ENCODE measurements at regions not wholly inside any gene's neighbourhood (a gene's known extent, or its start where the extent isn't known, plus 50 kb on each side); places are given as distances from the start of the nearest gene placed in this dataset.

- Histone ChIP-seq H3K4me3 (ENCODE audit: low read depth in 1 of 5, low read length in 5 of 5) (no peak overlapping the region), H3K27me3 (ENCODE audit: control insufficient read depth in 5 of 5, insufficient read depth in 4 of 5, low read length in 5 of 5) (peaks cover 0 to 12% (median 3%) of the 10 kb centered on the region in 5 donors), H3K27ac (ENCODE audit: low read depth, low read length) (no peak overlapping the region), H3K4me1 (ENCODE audit: control insufficient read depth in 5 of 5, insufficient read depth in 5 of 5, low read length in 5 of 5) (no peaks in the 10 kb centered on the region), H3K36me3 (ENCODE audit: control insufficient read depth in 5 of 5, insufficient read depth in 5 of 5, low read length in 5 of 5) (no peaks in the 10 kb centered on the region), H3K9ac (ENCODE audit: low read length in 5 of 5) (no peak overlapping the region), H3K9me3 (ENCODE audit: control insufficient read depth in 5 of 5, low read length in 5 of 5) (peaks cover 0 to 6% (median 3%) of the 10 kb centered on the region in 5 donors)
Measured at GRCh38 chr14:98835051-98835824, 436.8 kb downstream of the BCL11B start.

- H3K4me3 ChIP-seq (ENCODE audit: low read depth in 1 of 5, low read length in 5 of 5): no peak overlapping the region
- peaks cover 2 to 12% (median 4%) of the 10 kb centered on the region in 5 donors for H3K27me3 ChIP-seq (ENCODE audit: control insufficient read depth in 5 of 5, insufficient read depth in 4 of 5, low read length in 5 of 5)
- H3K9ac ChIP-seq (ENCODE audit: low read length in 5 of 5): no peak overlapping the region
- H3K27ac ChIP-seq (ENCODE audit: low read depth, low read length): no peak overlapping the region
- H3K9me3 ChIP-seq (ENCODE audit: control insufficient read depth in 5 of 5, low read length in 5 of 5): peaks cover 0 to 6% (median 3%) of the 10 kb centered on the region in 5 donors
- no peaks in the 10 kb centered on the region for H3K4me1 ChIP-seq (ENCODE audit: control insufficient read depth in 5 of 5, insufficient read depth in 5 of 5, low read length in 5 of 5)
- H3K36me3 ChIP-seq (ENCODE audit: control insufficient read depth in 5 of 5, insufficient read depth in 5 of 5, low read length in 5 of 5): no peaks in the 10 kb centered on the region
Measured at GRCh38 chr14:98835825-98836100, 436.2 kb downstream of the BCL11B start.

- H3K27ac ChIP-seq (ENCODE audit: low read depth, low read length): no peak overlapping the region
- H3K9me3 ChIP-seq (ENCODE audit: control insufficient read depth in 5 of 5, low read length in 5 of 5): peaks cover 0 to 5% (median 3%) of the 10 kb centered on the region in 5 donors
- no peaks in the 10 kb centered on the region for H3K36me3 ChIP-seq (ENCODE audit: control insufficient read depth in 5 of 5, insufficient read depth in 5 of 5, low read length in 5 of 5)
- H3K4me3 ChIP-seq (ENCODE audit: low read depth in 1 of 5, low read length in 5 of 5): no peak overlapping the region
- no peak overlapping the region for H3K9ac ChIP-seq (ENCODE audit: low read length in 5 of 5)
- H3K27me3 ChIP-seq (ENCODE audit: control insufficient read depth in 5 of 5, insufficient read depth in 4 of 5, low read length in 5 of 5): peaks cover 3 to 19% (median 7%) of the 10 kb centered on the region in 5 donors
- H3K4me1 ChIP-seq (ENCODE audit: control insufficient read depth in 5 of 5, insufficient read depth in 5 of 5, low read length in 5 of 5): no peaks in the 10 kb centered on the region
Measured at GRCh38 chr14:98840091-98840490, 431.9 kb downstream of the BCL11B start.

- Histone ChIP-seq H3K27ac (ENCODE audit: low read depth, low read length) (no peak overlapping the region), H3K4me3 (ENCODE audit: low read depth in 1 of 5, low read length in 5 of 5) (no peak overlapping the region), H3K9ac (ENCODE audit: low read length in 5 of 5) (no peak overlapping the region), H3K4me1 (ENCODE audit: control insufficient read depth in 5 of 5, insufficient read depth in 5 of 5, low read length in 5 of 5) (no peaks in the 10 kb centered on the region), H3K27me3 (ENCODE audit: control insufficient read depth in 5 of 5, insufficient read depth in 4 of 5, low read length in 5 of 5) (peaks cover 3 to 19% (median 7%) of the 10 kb centered on the region in 5 donors), H3K36me3 (ENCODE audit: control insufficient read depth in 5 of 5, insufficient read depth in 5 of 5, low read length in 5 of 5) (no peaks in the 10 kb centered on the region), H3K9me3 (ENCODE audit: control insufficient read depth in 5 of 5, low read length in 5 of 5) (peaks cover 0 to 4% (median 2%) of the 10 kb centered on the region in 5 donors)
Measured at GRCh38 chr14:98840511-98840910, 431.5 kb downstream of the BCL11B start.

GRCh38 chr14:98844456-98844855 lies 427.5 kb downstream of the BCL11B start:
- no peaks in the 10 kb centered on the region for H3K9me3 ChIP-seq (ENCODE audit: control insufficient read depth in 5 of 5, low read length in 5 of 5)
- peaks cover 3 to 19% (median 8%) of the 10 kb centered on the region in 5 donors for H3K27me3 ChIP-seq (ENCODE audit: control insufficient read depth in 5 of 5, insufficient read depth in 4 of 5, low read length in 5 of 5)
- peaks cover 0 to 4% (median 0%) of the 10 kb centered on the region in 5 donors for H3K4me1 ChIP-seq (ENCODE audit: control insufficient read depth in 5 of 5, insufficient read depth in 5 of 5, low read length in 5 of 5)
- H3K9ac ChIP-seq (ENCODE audit: low read length in 5 of 5): no peak overlapping the region
- no peak overlapping the region for H3K27ac ChIP-seq (ENCODE audit: low read depth, low read length)
- no peaks in the 10 kb centered on the region for H3K36me3 ChIP-seq (ENCODE audit: control insufficient read depth in 5 of 5, insufficient read depth in 5 of 5, low read length in 5 of 5)
- H3K4me3 ChIP-seq (ENCODE audit: low read depth in 1 of 5, low read length in 5 of 5): no peak overlapping the region

GRCh38 chr14:98847521-98848468 lies 424.2 kb downstream of the BCL11B start:
- Histone ChIP-seq H3K4me1 (ENCODE audit: control insufficient read depth in 5 of 5, insufficient read depth in 5 of 5, low read length in 5 of 5) (peaks cover 0 to 4% (median 0%) of the 10 kb centered on the region in 5 donors), H3K27me3 (ENCODE audit: control insufficient read depth in 5 of 5, insufficient read depth in 4 of 5, low read length in 5 of 5) (peaks cover 0 to 7% (median 4%) of the 10 kb centered on the region in 5 donors)

GRCh38 chr14:98853063-98853729 lies 418.8 kb downstream of the BCL11B start:
- no peaks in the 10 kb centered on the region for H3K9me3 ChIP-seq (ENCODE audit: control insufficient read depth in 5 of 5, low read length in 5 of 5)

More at GRCh38 chr14:98847521-98848468, 424.2 kb downstream of the BCL11B start:
- Histone ChIP-seq H3K27ac (ENCODE audit: low read depth, low read length) (no peak overlapping the region), H3K9ac (ENCODE audit: low read length in 5 of 5) (no peak overlapping the region), H3K9me3 (ENCODE audit: control insufficient read depth in 5 of 5, low read length in 5 of 5) (no peaks in the 10 kb centered on the region), H3K36me3 (ENCODE audit: control insufficient read depth in 5 of 5, insufficient read depth in 5 of 5, low read length in 5 of 5) (no peaks in the 10 kb centered on the region), H3K4me3 (ENCODE audit: low read depth in 1 of 5, low read length in 5 of 5) (no peak overlapping the region)

GRCh38 chr14:98855926-98856715 lies 415.9 kb downstream of the BCL11B start:
- Histone ChIP-seq H3K9ac (ENCODE audit: low read length in 5 of 5) (no peak overlapping the region), H3K4me3 (ENCODE audit: low read depth in 1 of 5, low read length in 5 of 5) (no peak overlapping the region), H3K27me3 (ENCODE audit: control insufficient read depth in 5 of 5, insufficient read depth in 4 of 5, low read length in 5 of 5) (peaks cover 0 to 9% (median 5%) of the 10 kb centered on the region in 5 donors), H3K36me3 (ENCODE audit: control insufficient read depth in 5 of 5, insufficient read depth in 5 of 5, low read length in 5 of 5) (no peaks in the 10 kb centered on the region), H3K9me3 (ENCODE audit: control insufficient read depth in 5 of 5, low read length in 5 of 5) (no peaks in the 10 kb centered on the region), H3K4me1 (ENCODE audit: control insufficient read depth in 5 of 5, insufficient read depth in 5 of 5, low read length in 5 of 5) (no peaks in the 10 kb centered on the region), H3K27ac (ENCODE audit: low read depth, low read length) (no peak overlapping the region)

More at GRCh38 chr14:98853063-98853729, 418.8 kb downstream of the BCL11B start:
- no peak overlapping the region for H3K4me3 ChIP-seq (ENCODE audit: low read depth in 1 of 5, low read length in 5 of 5)
- H3K36me3 ChIP-seq (ENCODE audit: control insufficient read depth in 5 of 5, insufficient read depth in 5 of 5, low read length in 5 of 5): no peaks in the 10 kb centered on the region
- peaks cover 0 to 5% (median 0%) of the 10 kb centered on the region in 5 donors for H3K27me3 ChIP-seq (ENCODE audit: control insufficient read depth in 5 of 5, insufficient read depth in 4 of 5, low read length in 5 of 5)
- no peaks in the 10 kb centered on the region for H3K4me1 ChIP-seq (ENCODE audit: control insufficient read depth in 5 of 5, insufficient read depth in 5 of 5, low read length in 5 of 5)
- H3K9ac ChIP-seq (ENCODE audit: low read length in 5 of 5): no peak overlapping the region
- no peak overlapping the region for H3K27ac ChIP-seq (ENCODE audit: low read depth, low read length)

GRCh38 chr14:98858158-98858557 lies 413.8 kb downstream of the BCL11B start:
- no peaks in the 10 kb centered on the region for H3K4me1 ChIP-seq (ENCODE audit: control insufficient read depth in 5 of 5, insufficient read depth in 5 of 5, low read length in 5 of 5)
- H3K27ac ChIP-seq (ENCODE audit: low read depth, low read length): no peak overlapping the region
- peaks cover 0 to 9% (median 5%) of the 10 kb centered on the region in 5 donors for H3K27me3 ChIP-seq (ENCODE audit: control insufficient read depth in 5 of 5, insufficient read depth in 4 of 5, low read length in 5 of 5)
- H3K9ac ChIP-seq (ENCODE audit: low read length in 5 of 5): no peak overlapping the region
- no peaks in the 10 kb centered on the region for H3K9me3 ChIP-seq (ENCODE audit: control insufficient read depth in 5 of 5, low read length in 5 of 5)
- H3K36me3 ChIP-seq (ENCODE audit: control insufficient read depth in 5 of 5, insufficient read depth in 5 of 5, low read length in 5 of 5): no peaks in the 10 kb centered on the region
- H3K4me3 ChIP-seq (ENCODE audit: low read depth in 1 of 5, low read length in 5 of 5): no peak overlapping the region

Data from subcutaneous abdominal adipose tissue (tissue), 5 donors.